Psoas muscle (tissue), 7 donors: ENCODE measurements at regions not wholly inside any gene's neighbourhood (a gene's known extent, or its start where the extent isn't known, plus 50 kb on each side); places are given as distances from the start of the nearest gene placed in this dataset.

Experiments used
- ATAC-seq, 4 donors: fragments of 200-7000 bp; cut with Tn5 transposase; one replicate each; pipeline ENCODE4 v1.9.1; 2020; ENCODE audit warnings: moderate library complexity in 3 of 4, mild to moderate bottlenecking in 2 of 4
- DNase-seq, 2 donors: peaks; one replicate each; pipeline ENCODE4 v3.0.0-alpha.2; 2020
- H3K27ac ChIP-seq: fragments of 200-600 bp; one replicate; pipeline ENCODE4 v1.8.0; 2022
- H3K27me3 ChIP-seq, 3 donors: fragments of 200-600 bp in 1 of 3; one replicate each; pipeline versions ENCODE4 v1.6.1 to v1.8.0; 2013 to 2022; ENCODE audit warnings: low read length in 2 of 3, mild to moderate bottlenecking in 2 of 3, moderate library complexity in 1 of 3; ENCODE audit not compliant: insufficient read depth in 3 of 3
- H3K36me3 ChIP-seq, 2 donors: fragments of 200-600 bp in 1 of 2; one replicate each; pipeline versions ENCODE4 v1.6.1 to v1.8.0; 2013 to 2022; ENCODE audit warnings: low read depth in 1 of 2, mild to moderate bottlenecking in 1 of 2, moderate library complexity in 1 of 2; ENCODE audit not compliant: insufficient read depth in 1 of 2
- H3K4me1 ChIP-seq: fragments of 200-600 bp; one replicate; pipeline ENCODE4 v1.8.0; 2022
- H3K4me3 ChIP-seq: fragments of 200-600 bp; one replicate; pipeline ENCODE4 v1.8.0; 2022; ENCODE audit warnings: mild to moderate bottlenecking
- H3K9me3 ChIP-seq: fragments of 200-600 bp; one replicate; pipeline ENCODE4 v1.8.0; 2022
- CTCF ChIP-seq: fragments of 200-600 bp; IDR thresholded peaks from one replicate; pipeline ENCODE4 v1.8.0; 2022; ENCODE audit warnings: antibody characterized with exemption
- WGBS, 3 donors: extraction: QIAGEN DNeasy Blood & Tissue Kit; methylation state at CpG; one replicate each; pipeline versions ENCODE4 v1.1.6 to v1.1.7; 2013; 5-methylcytosine and 5-hydroxymethylcytosine counted together
- intact Hi-C, 2 donors: fragments of 100-400 bp; cut with DNase I; formaldehyde crosslinking; loops; one replicate each; pipeline versions ENCODE4 v1.11.0 to v1.14.2; 2022
- donor health status: healthy with polysubstance abuse.
- donor health status: DM: no; HTN: no; CAD: no; lungs with moderate emphysema.
- donor health status: Bipolar disorder and iron deficiency.
- donor health status: healthy.
- donor health status: DM: yes; HTN: yes; CAD: no.
- donor health status: DM: no; HTN: no; CAD: no.
- donor health status: DM: yes; HTN: yes; CAD: no.

GRCh38 chr10:21261842-21262294 is 263.6 kb downstream of the SKIDA1 start:
- Histone ChIP-seq H3K36me3 (no peaks in the 10 kb centered on the region), H3K27ac (no peak overlapping the region), H3K4me1 (no peaks in the 10 kb centered on the region), H3K27me3 (no peaks in the 10 kb centered on the region), H3K4me3 (no peak overlapping the region), H3K9me3 (no peaks in the 10 kb centered on the region)
- TF ChIP-seq CTCF = no peak
- intact Hi-C loops = no loop called here
- DNase-seq (no peak), ATAC-seq (no peak)
- WGBS, 3 donors = 60 to 72% (median 60%) methylated on average over 15 of the region's 15 CpGs

- Histone ChIP-seq H3K36me3 (no peaks in the 10 kb centered on the region), H3K4me3 (no peak overlapping the region), H3K4me1 (no peaks in the 10 kb centered on the region), H3K9me3 (no peaks in the 10 kb centered on the region), H3K27me3 (no peaks in the 10 kb centered on the region), H3K27ac (no peak overlapping the region)
- WGBS, 3 donors = 39 to 59% (median 47%) methylated on average over 11 of the region's 11 CpGs
- no peak for ATAC-seq
- TF ChIP-seq CTCF = no peak
- DNase-seq = no peak
- intact Hi-C loops = no loop called here
These were observed 264.9 kb downstream of the SKIDA1 start for GRCh38 chr10:21260506-21261149.

- WGBS, 3 donors = 45 to 60% (median 52%) methylated on average over 6 of the region's 6 CpGs
- H3K4me1 ChIP-seq = no peaks in the 10 kb centered on the region
- peak in 1 of 4 donors; percentile 57 for ATAC-seq
- no peaks in the 10 kb centered on the region for H3K9me3 ChIP-seq
- DNase-seq = peak; percentile 20 to 51
- intact Hi-C loops = no loop called here
- no peaks in the 10 kb centered on the region for H3K27me3 ChIP-seq
- H3K36me3 ChIP-seq = no peaks in the 10 kb centered on the region
- H3K4me3 ChIP-seq = no peak overlapping the region
- no peak overlapping the region for H3K27ac ChIP-seq
- TF ChIP-seq CTCF = no peak
These were observed 265.4 kb downstream of the SKIDA1 start for GRCh38 chr10:21260066-21260465.

- Histone ChIP-seq H3K36me3 (no peaks in the 10 kb centered on the region), H3K27me3 (no peaks in the 10 kb centered on the region), H3K4me1 (no peaks in the 10 kb centered on the region), H3K9me3 (no peaks in the 10 kb centered on the region), H3K4me3 (no peak overlapping the region), H3K27ac (no peak overlapping the region)
- TF ChIP-seq CTCF = no peak
- 40 to 98% (median 74%) methylated on average over 2 of the region's 2 CpGs for whole genome bisulfite sequencing, 3 donors
- DNase-seq = no peak
- ATAC-seq = no peak
- intact Hi-C loops = no loop called here
These were observed 267.6 kb downstream of the SKIDA1 start for GRCh38 chr10:21257919-21258318.

GRCh38 chr10:21257191-21257590 is 268.3 kb downstream of the SKIDA1 start:
- intact Hi-C loops = no loop called here
- ATAC-seq (no peak), DNase-seq (no peak)
- Histone ChIP-seq H3K4me3 (no peak overlapping the region), H3K27me3 (no peaks in the 10 kb centered on the region), H3K9me3 (no peaks in the 10 kb centered on the region), H3K36me3 (no peaks in the 10 kb centered on the region), H3K4me1 (no peaks in the 10 kb centered on the region), H3K27ac (no peak overlapping the region)
- TF ChIP-seq CTCF = no peak
- 84 to 94% (median 93%) methylated on average over 2 of the region's 2 CpGs for WGBS, 3 donors
